Natural killer cell (primary cell): ENCODE measurements at regions not wholly inside any gene's neighbourhood (a gene's known extent, or its start where the extent isn't known, plus 50 kb on each side); places are given as distances from the start of the nearest gene placed in this dataset.

Source experiments
- ATAC-seq, 3 donors: fragments of 150-1000 bp in 2 of 3; fragments of 200-7000 bp in 1 of 3; cut with Tn5 transposase; 1 replicate in 1 of 3; 2 replicates in 2 of 3; pipeline ENCODE4 v1.10.0; 2021; ENCODE audit warnings: mild to moderate bottlenecking in 2 of 3, moderate library complexity in 2 of 3
- DNase-seq, 2 donors: peaks; one replicate each; pipeline versions ENCODE4 v3.0.0 to v3.0.0-alpha.2; 2013 to 2021; ENCODE audit warnings: mixed read lengths in 1 of 2
- H3K27ac ChIP-seq: one replicate; pipeline ENCODE4 v1.5.1; 2013; ENCODE audit warnings: mild to moderate bottlenecking, low read length
- H3K27me3 ChIP-seq: one replicate; pipeline ENCODE4 v1.6.1; 2013; ENCODE audit warnings: low read length; ENCODE audit not compliant: control insufficient read depth, insufficient read depth
- H3K36me3 ChIP-seq: one replicate; pipeline ENCODE4 v1.6.1; 2013; ENCODE audit warnings: low read length; ENCODE audit not compliant: control insufficient read depth, insufficient read depth
- H3K4me1 ChIP-seq: one replicate; pipeline ENCODE4 v1.6.1; 2013; ENCODE audit warnings: low read length; ENCODE audit not compliant: control insufficient read depth, insufficient read depth
- H3K4me3 ChIP-seq: one replicate; pipeline ENCODE4 v1.5.1; 2013; ENCODE audit warnings: low read length
- H3K9me3 ChIP-seq: one replicate; pipeline ENCODE4 v1.6.1; 2013; ENCODE audit warnings: low read length; ENCODE audit not compliant: control insufficient read depth, insufficient read depth
- H3K27ac Mint-ChIP-seq, 2 donors: one replicate each; pipeline ENCODE4 v1.8.0; 2022; ENCODE audit warnings: mild to moderate bottlenecking in 2 of 2, mixed read lengths in 2 of 2, moderate library complexity in 1 of 2
- H3K27me3 Mint-ChIP-seq, 2 donors: one replicate each; pipeline ENCODE4 v1.8.0; 2022; ENCODE audit warnings: low read depth in 2 of 2, mixed read lengths in 2 of 2
- H3K36me3 Mint-ChIP-seq: one replicate; pipeline ENCODE4 v1.8.0; 2022; ENCODE audit warnings: mixed read lengths
- H3K4me1 Mint-ChIP-seq, 2 donors: one replicate each; pipeline ENCODE4 v1.8.0; 2022; ENCODE audit warnings: mixed read lengths in 2 of 2
- H3K4me3 Mint-ChIP-seq: one replicate; pipeline ENCODE4 v1.8.0; 2022; ENCODE audit warnings: mild to moderate bottlenecking, moderate library complexity, mixed read lengths
- H3K9me3 Mint-ChIP-seq, 2 donors: one replicate each; pipeline ENCODE4 v1.8.0; 2022; ENCODE audit warnings: mixed read lengths in 2 of 2
- CTCF ChIP-seq: fragments of 200-600 bp; IDR thresholded peaks from one replicate; pipeline ENCODE4 v1.8.0; 2022; ENCODE audit warnings: antibody characterized with exemption
- WGBS: methylation state at CpG from one replicate; pipeline ENCODE4 v1.1.7; 2013; ENCODE audit warnings: missing lambda C conversion rate; ENCODE audit not compliant: insufficient coverage; 5-methylcytosine and 5-hydroxymethylcytosine counted together
- intact Hi-C: fragments of 100-400 bp; cut with micrococcal nuclease; formaldehyde crosslinking; loops from one replicate; pipeline ENCODE4 v1.14.2; 2022

GRCh38 chr10:58948303-58948702 is 228.1 kb upstream of the PHYHIPL start:
- peaks cover 0 to 4% of the 10 kb centered on the region in 2 donors for H3K9me3 Mint-ChIP-seq
- Histone ChIP-seq H3K36me3 (no peaks in the 10 kb centered on the region), H3K27me3 (no peaks in the 10 kb centered on the region), H3K4me1 (no peaks in the 10 kb centered on the region), H3K27ac (no peak overlapping the region), H3K4me3 (no peak overlapping the region), H3K9me3 (no peaks in the 10 kb centered on the region)
- intact Hi-C loops = no loop called here
- TF ChIP-seq CTCF = no peak
- H3K4me1 Mint-ChIP-seq = no peaks in the 10 kb centered on the region
- DNase-seq (no peak), ATAC-seq (no peak)
- H3K4me3 Mint-ChIP-seq = no peak overlapping the region
- no peaks in the 10 kb centered on the region for H3K27me3 Mint-ChIP-seq
- H3K27ac Mint-ChIP-seq = no peak overlapping the region
- 82% methylated on average over 4 of the region's 4 CpGs for WGBS
- H3K36me3 Mint-ChIP-seq = no peaks in the 10 kb centered on the region

- intact Hi-C loops = no loop called here
- WGBS = 55% methylated on average over 1 of the region's 1 CpG
- H3K36me3 Mint-ChIP-seq = no peaks in the 10 kb centered on the region
Measured at GRCh38 chr10:58950618-58951017, 225.8 kb upstream of the PHYHIPL start.

GRCh38 chr10:58951087-58951486 is 225.4 kb upstream of the PHYHIPL start:
- H3K27me3 ChIP-seq = no peaks in the 10 kb centered on the region
- TF ChIP-seq CTCF = no peak
- no peak overlapping the region for H3K4me3 ChIP-seq
- H3K27ac Mint-ChIP-seq = no peak overlapping the region
- DNase-seq = no peak
- H3K9me3 ChIP-seq = no peaks in the 10 kb centered on the region
- H3K9me3 Mint-ChIP-seq = peaks cover 0 to 2% of the 10 kb centered on the region in 2 donors
- no peaks in the 10 kb centered on the region for H3K4me1 ChIP-seq
- WGBS = 70% methylated on average over 1 of the region's 1 CpG
- H3K4me3 Mint-ChIP-seq = no peak overlapping the region
- no peak overlapping the region for H3K27ac ChIP-seq
- ATAC-seq = no peak
- H3K27me3 Mint-ChIP-seq = no peaks in the 10 kb centered on the region
- H3K36me3 ChIP-seq = no peaks in the 10 kb centered on the region
- intact Hi-C loops = no loop called here
- H3K36me3 Mint-ChIP-seq = no peaks in the 10 kb centered on the region
- no peaks in the 10 kb centered on the region for H3K4me1 Mint-ChIP-seq

More at GRCh38 chr10:58950618-58951017, 225.8 kb upstream of the PHYHIPL start:
- Histone ChIP-seq H3K9me3 (no peaks in the 10 kb centered on the region), H3K4me3 (no peak overlapping the region), H3K4me1 (no peaks in the 10 kb centered on the region), H3K27ac (no peak overlapping the region), H3K27me3 (no peaks in the 10 kb centered on the region), H3K36me3 (no peaks in the 10 kb centered on the region)
- ATAC-seq (no peak), DNase-seq (no peak)
- H3K27me3 Mint-ChIP-seq = no peaks in the 10 kb centered on the region
- no peaks in the 10 kb centered on the region for H3K4me1 Mint-ChIP-seq
- no peak overlapping the region for H3K4me3 Mint-ChIP-seq
- H3K27ac Mint-ChIP-seq = no peak overlapping the region
- H3K9me3 Mint-ChIP-seq = peaks cover 0 to 4% of the 10 kb centered on the region in 2 donors
- TF ChIP-seq CTCF = no peak

GRCh38 chr10:58951746-58952145 is 224.7 kb upstream of the PHYHIPL start:
- no peak overlapping the region for H3K27ac ChIP-seq
- Mint-ChIP-seq H3K27ac (no peak overlapping the region), H3K27me3 (no peaks in the 10 kb centered on the region), H3K36me3 (no peaks in the 10 kb centered on the region), H3K9me3 (peaks cover 0 to 2% of the 10 kb centered on the region in 2 donors), H3K4me3 (no peak overlapping the region), H3K4me1 (no peaks in the 10 kb centered on the region)
- no peaks in the 10 kb centered on the region for H3K4me1 ChIP-seq
- 94% methylated on average over 3 of the region's 5 CpGs for WGBS
- DNase-seq (no peak), ATAC-seq (no peak)
- H3K36me3 ChIP-seq = no peaks in the 10 kb centered on the region
- TF ChIP-seq CTCF = no peak
- no peak overlapping the region for H3K4me3 ChIP-seq
- no peaks in the 10 kb centered on the region for H3K27me3 ChIP-seq
- no peaks in the 10 kb centered on the region for H3K9me3 ChIP-seq
- intact Hi-C loops = no loop called here
